Spleen (tissue), 7 donors: ENCODE measurements at regions not wholly inside any gene's neighbourhood (a gene's known extent, or its start where the extent isn't known, plus 50 kb on each side); places are given as distances from the start of the nearest gene placed in this dataset.

Experiments used
- POLR2A ChIP-seq, 3 donors: fragments of 450-650 bp; IDR thresholded peaks; one replicate each; pipeline ENCODE4 v1.5.1; 2017; ENCODE audit warnings: antibody characterized with exemption in 3 of 3, mild to moderate bottlenecking in 1 of 3
- POLR2AphosphoS5 ChIP-seq, 3 donors: sonication (generic); formaldehyde crosslinking; IDR thresholded peaks; one replicate each; pipeline ENCODE4 v1.5.1; 2017; ENCODE audit warnings: antibody characterized with exemption in 3 of 3
- TF ChIP-seq, protein P1 (sequence below), 11 experiments: fragments of 200-600 bp in 7 of 11; fragments of 450-650 bp in 4 of 11; sonication (generic) in 4 of 11; IDR thresholded peaks in 8 of 11; conservative IDR thresholded peaks in 3 of 11; 1 replicate in 7 of 11; 2 replicates in 4 of 11; pipeline versions ENCODE4 v1.4.0 to v1.8.0; 2016 to 2021; ENCODE audit warnings: antibody characterized with exemption in 11 of 11, inconsistent platforms in 4 of 11, mild to moderate bottlenecking in 1 of 11
- donor health status: DM: no; HTN: no; CAD: no; lungs with moderate emphysema.
- donor health status: DM: no; HTN: no; CAD: no.
- donor health status: DM: no; HTN: no; CAD: no.

- TF ChIP-seq, protein P1, sequence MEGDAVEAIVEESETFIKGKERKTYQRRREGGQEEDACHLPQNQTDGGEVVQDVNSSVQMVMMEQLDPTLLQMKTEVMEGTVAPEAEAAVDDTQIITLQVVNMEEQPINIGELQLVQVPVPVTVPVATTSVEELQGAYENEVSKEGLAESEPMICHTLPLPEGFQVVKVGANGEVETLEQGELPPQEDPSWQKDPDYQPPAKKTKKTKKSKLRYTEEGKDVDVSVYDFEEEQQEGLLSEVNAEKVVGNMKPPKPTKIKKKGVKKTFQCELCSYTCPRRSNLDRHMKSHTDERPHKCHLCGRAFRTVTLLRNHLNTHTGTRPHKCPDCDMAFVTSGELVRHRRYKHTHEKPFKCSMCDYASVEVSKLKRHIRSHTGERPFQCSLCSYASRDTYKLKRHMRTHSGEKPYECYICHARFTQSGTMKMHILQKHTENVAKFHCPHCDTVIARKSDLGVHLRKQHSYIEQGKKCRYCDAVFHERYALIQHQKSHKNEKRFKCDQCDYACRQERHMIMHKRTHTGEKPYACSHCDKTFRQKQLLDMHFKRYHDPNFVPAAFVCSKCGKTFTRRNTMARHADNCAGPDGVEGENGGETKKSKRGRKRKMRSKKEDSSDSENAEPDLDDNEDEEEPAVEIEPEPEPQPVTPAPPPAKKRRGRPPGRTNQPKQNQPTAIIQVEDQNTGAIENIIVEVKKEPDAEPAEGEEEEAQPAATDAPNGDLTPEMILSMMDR (IDR thresholded peaks at IDR 0.05 in 8 of 11, conservative IDR thresholded peaks at IDR 0.05 in 3 of 11), result no peak
- no peak for TF ChIP-seq POLR2A (IDR thresholded peaks at IDR 0.05)
- TF ChIP-seq POLR2AphosphoS5 (IDR thresholded peaks at IDR 0.05), result no peak
Observed at GRCh38 chr18:22260208-22260820, 90.9 kb downstream of the GATA6 start.
